ENCODE measurements at regions not wholly inside any gene's neighbourhood (a gene's known extent, or its start where the extent isn't known, plus 50 kb on each side); places are given as distances from the start of the nearest gene placed in this dataset.

GRCh38 chr13:34352958-34353357, 535.0 kb downstream of the RFC3 start:
- TF ChIP-seq POLR2A (IDR thresholded peaks at IDR 0.05; ENCODE audit: borderline replicate concordance, extremely low read depth, insufficient read depth, insufficient read length) (no peak), CTCF (IDR thresholded peaks at IDR 0.05 in 2 of 3, conservative IDR thresholded peaks at IDR 0.05 in 1 of 3; ENCODE audit: borderline replicate concordance in 1 of 3, insufficient read depth in 1 of 3, low read depth in 2 of 3, low read length in 2 of 3) (no peak), YY1 (IDR thresholded peaks at IDR 0.05; ENCODE audit: extremely low read depth, insufficient replicate concordance, low read depth, low read length) (no peak)
